ENCODE measurements at regions not wholly inside any gene's neighbourhood (a gene's known extent, or its start where the extent isn't known, plus 50 kb on each side); places are given as distances from the start of the nearest gene placed in this dataset.

- TF ChIP-seq CTCF (conservative IDR thresholded peaks at IDR 0.05; ENCODE audit: low read length) (no peak), EZH2phosphoT487 (IDR thresholded peaks at IDR 0.05; ENCODE audit: borderline replicate concordance) (no peak)
These were observed 495.1 kb downstream of the TBC1D22A start for GRCh38 chr22:47257566-47257965.
